ENCODE measurements at regions not wholly inside any gene's neighbourhood (a gene's known extent, or its start where the extent isn't known, plus 50 kb on each side); places are given as distances from the start of the nearest gene placed in this dataset.
A peak's percentile ranks its signal among the peaks of the same experiment; 100 is the strongest.

DNA sequence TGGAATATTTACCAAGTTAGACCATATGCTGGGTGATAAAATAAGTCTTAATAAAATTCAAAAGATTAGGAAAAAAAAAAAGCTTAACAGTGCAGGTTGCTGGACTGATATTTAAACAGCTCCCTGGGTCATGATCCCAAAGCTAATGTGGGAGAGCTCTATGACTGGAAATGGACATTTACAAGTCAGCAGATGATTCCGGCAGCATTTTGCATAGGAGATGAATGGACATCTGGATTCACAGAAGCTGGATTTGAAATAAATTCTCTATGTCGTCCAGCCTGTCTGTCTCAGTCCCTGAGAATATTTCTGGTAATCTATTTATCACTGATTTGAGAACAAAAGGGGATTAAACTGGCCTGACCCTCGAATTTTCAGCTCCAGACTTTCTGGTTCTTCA lies 52.3 kb upstream of the KLHL25 start:
- no peak for DNase-seq

GRCh38 chr15:85849946-85850345 lies 55.2 kb upstream of the KLHL25 start:
- no peak for DNase-seq

GRCh38 chr15:85852969-85853368 lies 58.2 kb upstream of the KLHL25 start:
- no peak for DNase-seq

DNA sequence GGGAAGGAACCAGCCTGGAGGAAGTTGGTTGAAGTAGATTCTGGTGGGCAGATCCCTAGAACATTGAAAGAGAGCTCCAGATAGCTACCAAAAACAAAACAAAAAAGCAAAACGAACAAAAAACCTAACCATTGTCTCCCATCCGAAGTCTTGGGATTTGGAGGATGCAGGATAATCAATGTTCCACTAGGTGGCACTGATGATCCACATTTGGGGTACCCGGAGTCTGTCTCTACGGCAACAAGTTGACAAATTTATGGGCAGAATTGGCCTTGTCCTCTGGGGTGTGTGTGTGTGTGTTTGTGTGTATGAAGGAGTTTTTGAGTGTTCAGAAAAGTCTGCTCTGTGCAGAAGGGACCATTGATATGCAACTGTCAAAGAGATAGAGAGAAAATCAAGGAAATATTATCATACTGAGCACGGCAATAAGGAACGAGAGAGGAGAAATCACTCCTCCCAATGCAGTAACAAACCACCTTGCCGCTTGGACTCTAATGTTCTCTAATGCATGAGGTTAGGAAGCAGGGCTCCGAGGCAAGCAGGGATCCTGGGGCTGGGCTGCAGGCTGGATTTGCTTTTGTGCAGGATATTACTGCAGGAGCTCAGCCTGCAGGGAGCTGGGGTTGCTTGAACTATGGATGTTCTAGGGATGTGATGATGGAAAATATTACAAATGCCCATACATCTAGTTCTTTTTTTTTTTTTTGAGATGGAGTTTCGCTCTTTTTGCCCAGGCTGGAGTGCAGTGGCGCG lies 59.8 kb upstream of the KLHL25 start:
- DNase-seq = peak; percentile 70

DNA sequence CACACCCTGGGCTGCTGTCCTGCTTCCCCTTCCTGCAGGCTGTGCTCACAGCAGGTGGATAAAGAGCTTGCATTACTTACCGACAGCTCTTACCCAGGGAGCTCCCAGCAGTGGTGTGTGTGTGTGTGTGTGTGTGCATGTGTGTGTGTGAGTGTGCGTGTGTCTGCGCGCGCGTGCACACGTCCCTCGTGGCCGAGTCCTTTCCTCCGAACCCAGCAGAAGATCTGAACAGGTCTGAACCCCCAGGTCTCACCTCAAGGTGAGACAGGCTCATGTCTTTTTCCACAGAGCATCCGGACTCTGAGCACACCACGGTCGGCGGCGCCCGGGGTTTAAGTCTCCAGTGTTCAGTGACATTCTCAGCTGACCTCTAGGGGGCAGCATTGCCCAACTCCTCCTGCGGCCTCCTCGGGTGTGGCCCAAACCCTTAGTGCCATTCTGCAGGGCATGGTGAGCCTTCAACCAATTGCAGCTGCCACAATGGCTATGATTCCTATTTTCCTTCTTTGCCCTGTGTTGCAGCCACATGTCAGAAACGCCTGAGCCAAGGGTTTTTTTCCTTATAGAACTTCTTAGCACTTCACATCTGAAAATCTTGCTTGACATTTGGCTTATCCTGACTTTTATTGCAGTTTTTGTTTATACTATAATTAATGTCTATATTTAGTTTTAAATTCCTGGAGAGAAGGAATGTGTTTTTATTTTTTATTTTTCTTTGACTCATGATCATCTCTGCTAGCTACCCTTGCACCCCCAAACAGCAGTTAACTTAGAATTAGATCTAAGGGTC lies 64.1 kb upstream of the KLHL25 start:
- DNase-seq = peak; percentile 73

DNA sequence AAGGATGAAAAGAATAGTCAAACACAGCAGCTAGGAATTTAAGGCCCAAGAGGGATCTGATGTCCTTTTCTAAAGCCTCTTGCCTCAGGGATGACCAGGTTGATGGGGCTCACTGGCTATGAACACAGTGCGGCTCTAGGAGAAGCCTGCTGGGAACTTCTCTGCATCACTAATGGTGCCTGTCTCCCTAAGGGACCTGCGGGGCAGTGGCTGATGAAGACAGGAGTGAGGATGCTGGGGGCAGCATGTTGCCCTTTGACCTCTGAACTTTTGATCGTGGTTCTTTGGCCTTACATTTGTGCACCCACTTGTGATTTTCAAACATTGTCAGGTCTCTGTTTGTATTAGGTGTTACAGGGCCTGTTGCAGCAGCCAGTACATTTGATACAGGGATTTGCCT lies 64.9 kb upstream of the KLHL25 start:
- DNase-seq = no peak

DNA sequence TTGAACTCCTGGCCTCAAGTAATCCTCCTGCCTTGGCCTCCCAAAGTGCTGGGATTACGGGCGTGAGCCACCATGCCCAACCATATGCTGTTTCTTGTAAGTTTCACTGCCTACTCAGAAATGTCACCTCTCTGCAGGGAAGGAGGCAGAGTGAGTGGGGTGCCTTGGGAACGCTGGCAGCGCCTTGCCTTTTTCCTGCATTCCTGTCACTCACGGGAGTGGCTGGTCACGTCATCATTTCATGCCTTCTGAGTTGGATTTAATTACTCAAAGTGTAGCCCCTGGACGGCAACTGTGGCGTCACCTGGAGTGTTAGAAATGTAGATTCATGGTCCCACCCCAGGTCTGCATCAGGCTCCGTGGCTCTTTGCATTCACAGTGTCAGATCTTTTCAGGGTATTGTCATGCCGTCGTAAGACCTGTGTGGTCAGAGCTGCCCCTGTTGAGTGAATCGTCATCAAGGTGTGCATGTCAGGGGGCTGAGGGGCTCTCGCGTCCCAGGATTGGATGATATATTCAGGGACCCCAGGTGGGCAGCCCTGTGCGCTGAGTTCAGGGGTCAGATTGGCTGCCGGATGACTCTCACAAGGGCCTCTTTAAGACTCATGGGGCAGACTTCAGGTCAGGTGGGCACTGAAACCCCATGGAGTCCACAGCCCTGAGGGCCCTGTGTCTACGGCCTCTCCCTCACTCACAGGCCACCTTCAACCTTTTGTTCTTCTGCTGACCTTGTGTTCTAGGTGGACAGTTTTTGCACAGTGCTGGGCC lies 65.9 kb upstream of the KLHL25 start:
- no peak for DNase-seq

DNA sequence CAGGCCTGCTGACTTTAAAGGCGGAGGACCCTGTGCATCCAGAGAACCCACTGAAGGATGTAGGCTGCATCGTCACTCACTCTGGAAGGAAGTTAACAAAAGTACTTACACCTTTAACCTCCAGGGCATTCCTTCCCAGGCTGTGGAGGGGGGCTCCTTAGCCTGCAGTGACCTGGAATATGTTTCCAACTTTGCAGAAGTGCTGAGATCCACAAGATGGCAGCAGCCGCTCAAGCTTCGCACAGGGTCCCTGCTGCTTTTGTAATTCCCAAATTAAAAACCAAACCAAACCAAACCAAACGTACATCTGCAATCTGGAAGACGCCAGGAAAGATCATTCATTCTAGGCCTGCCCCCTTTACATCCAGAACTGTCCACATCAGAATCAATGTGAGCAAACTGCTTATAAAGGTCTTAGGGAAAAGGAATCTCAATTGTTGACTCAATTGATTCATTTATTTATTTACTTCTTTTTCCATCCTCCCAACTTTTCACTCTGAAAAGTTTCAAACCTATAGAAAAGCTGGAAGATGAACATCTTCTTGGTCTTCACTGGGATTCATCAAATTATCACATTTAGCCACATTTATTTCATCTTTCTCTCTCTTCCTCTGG lies 70.5 kb upstream of the KLHL25 start:
- DNase-seq = peak; percentile 9

GRCh38 chr15:85867250-85867649 lies 72.5 kb upstream of the KLHL25 start:
- DNase-seq = no peak

- no peak for DNase-seq
Observed at GRCh38 chr15:85869124-85869523, 74.4 kb upstream of the KLHL25 start.

- DNase-seq = no peak
Observed at GRCh38 chr15:85870216-85871014, 75.7 kb upstream of the KLHL25 start.

DNA sequence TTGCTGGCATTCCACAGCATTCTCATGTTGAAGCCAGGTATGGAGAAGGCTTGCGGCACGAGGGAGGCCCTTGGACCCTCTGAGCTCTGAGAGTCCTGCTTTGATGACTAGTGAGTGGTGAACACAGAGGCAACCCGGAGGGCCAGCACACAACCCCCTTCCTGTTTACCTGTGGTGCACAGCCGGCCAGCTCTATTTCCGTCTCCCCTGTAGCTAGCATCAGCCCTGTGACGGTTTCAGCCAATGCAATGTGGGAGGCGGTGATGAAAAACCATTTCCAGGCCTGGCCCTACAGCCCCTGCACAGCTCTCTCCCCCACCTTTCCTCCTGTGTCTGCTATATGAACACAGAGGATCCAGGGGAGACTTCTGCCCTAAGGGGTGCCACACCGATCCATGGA lies 76.8 kb upstream of the KLHL25 start:
- DNase-seq = no peak

- DNase-seq = no peak
Observed at GRCh38 chr15:85872125-85872524, 77.4 kb upstream of the KLHL25 start.

- no peak for DNase-seq
Observed at GRCh38 chr15:85874236-85874635, 79.5 kb upstream of the KLHL25 start.

GRCh38 chr15:85875756-85876155 lies 81.0 kb upstream of the KLHL25 start:
- DNase-seq = no peak

DNA sequence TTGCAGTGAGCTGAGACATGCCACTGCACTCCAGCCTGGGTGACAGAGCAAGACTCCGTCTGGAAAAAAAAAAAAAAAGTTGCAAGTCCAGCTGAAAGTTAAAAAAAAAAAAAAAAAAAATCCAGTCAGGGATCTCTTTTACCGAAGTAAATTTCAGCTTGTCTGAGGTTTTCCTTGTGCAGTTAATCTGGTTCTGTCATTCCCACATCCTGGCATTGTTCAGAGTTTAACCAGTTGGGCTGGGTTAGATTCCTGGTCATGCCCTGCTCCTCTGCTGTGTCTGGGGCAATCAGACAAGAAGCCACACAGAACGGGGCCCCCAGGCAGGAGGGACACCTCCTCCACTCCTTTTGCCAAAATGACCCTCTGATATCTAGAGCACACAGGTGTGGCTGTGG lies 84.1 kb upstream of the KLHL25 start:
- DNase-seq = no peak

GRCh38 chr15:85879334-85880163 lies 84.8 kb upstream of the KLHL25 start:
- DNase-seq = no peak

DNA sequence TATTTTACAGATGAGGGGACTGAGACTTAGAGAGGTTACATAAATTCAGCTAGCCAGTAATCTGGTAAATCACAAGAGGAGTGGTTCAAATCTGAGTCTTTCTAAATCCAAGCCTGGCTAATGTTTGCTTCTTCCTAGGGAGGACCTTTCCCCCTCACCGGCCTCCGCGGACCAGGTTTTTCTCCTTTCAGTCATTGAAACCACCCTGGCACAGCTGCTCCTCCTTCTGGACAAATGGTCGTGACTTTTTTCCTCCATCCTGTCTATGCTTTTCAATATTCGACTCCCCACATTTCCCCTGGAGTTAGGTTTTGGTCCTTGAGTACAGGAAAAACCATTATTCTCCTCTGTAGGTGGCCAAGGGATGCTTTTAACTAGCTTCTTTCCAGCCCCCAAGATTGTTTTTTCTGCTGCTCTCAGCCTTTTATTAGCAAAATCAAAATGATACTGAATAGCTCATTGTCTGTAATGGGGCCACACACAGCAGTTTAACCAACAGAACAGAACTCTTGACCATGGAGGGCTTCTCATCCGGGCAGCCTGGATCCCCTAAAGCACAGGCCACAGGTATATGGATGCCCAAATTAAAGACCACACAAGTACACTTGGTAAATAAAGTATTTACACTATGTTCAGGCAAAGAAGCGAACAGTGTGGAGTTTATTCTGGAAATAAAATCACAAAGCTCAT lies 85.9 kb upstream of the KLHL25 start:
- no peak for DNase-seq

DNA sequence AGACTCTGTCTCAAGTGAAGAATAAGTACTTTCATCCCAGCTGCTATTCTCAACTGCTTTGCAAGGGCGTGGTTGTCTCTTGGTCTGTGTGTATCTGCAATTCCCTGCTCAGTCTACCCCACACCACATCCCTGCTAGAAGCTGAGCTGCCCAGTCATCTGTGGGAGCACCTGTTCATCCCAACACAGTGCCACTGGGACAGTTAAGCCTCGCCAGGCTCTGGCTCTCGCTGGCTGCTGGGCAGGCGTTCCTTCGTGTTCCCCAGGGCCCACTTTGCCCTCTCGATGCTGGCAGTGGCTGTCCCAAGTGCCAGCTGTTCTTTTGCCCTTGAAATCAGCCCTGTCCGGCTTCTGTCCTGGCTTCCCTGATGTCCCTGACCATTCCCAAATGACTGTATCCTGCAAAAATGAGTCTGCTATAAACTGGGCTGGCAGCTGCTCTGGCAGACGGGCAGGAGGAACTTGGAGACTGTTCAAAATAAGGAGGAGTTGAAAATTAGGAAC lies 91.6 kb upstream of the KLHL25 start:
- no peak for DNase-seq

- no peak for DNase-seq
Observed at GRCh38 chr15:85889956-85890619, 95.4 kb upstream of the KLHL25 start.

Measured in hematopoietic multipotent progenitor cell treated with erythropoietin and hydrocortisone succinate and interleukin-3 and kit ligand, for 8 days (in vitro differentiated cells).